ENCODE measurements at regions not wholly inside any gene's neighbourhood (a gene's known extent, or its start where the extent isn't known, plus 50 kb on each side); places are given as distances from the start of the nearest gene placed in this dataset.

DNA sequence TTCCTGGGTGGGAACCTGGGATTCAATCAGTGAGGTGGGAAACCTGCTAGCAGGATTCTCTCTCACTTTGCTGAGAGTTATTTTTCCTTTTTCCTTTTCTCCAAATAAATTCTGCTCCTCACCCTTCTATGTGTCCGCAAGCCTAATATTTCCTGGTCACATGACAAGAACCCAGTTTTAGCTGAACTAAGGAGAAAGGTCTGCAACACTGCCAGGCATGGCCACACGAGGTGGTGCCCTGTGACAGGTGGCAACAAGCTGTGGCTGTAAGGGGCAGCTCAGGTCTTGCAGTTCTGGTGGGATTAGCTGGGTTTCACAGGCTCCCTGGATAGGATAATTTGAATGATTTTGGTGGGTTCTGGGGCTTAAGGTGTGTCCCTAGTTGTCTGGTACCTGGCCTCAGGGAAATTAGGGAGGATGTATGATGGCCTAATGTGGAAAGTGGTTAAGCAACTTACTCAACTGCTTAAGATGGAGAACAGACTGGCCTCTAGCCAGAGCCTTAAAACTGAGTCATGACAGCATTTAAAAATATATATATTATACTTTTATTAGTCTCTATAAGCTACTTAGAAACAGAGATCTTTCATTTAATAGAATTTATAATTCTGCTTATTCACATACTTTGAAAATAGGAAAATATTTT, 215.0 kb downstream of the IL15 start:
- Histone ChIP-seq H3F3A (ENCODE audit: insufficient read depth, low read length, poor library complexity, severe bottlenecking) (no peaks in the 10 kb centered on the region), H3K4me3 (ENCODE audit: low read length) (no peak overlapping the region), H2AFZ (ENCODE audit: low read depth, low read length) (no peak overlapping the region), H4K20me1 (ENCODE audit: insufficient read depth) (no peaks in the 10 kb centered on the region), H3K9me3 (ENCODE audit: low read length) (no peaks in the 10 kb centered on the region), H3K9ac (ENCODE audit: low read length) (no peak overlapping the region), H3K4me2 (ENCODE audit: low read length) (no peak overlapping the region), H3K9me2 (ENCODE audit: insufficient read depth, low read length) (no peaks in the 10 kb centered on the region), H3K36me3 (ENCODE audit: insufficient read depth, low read length) (no peaks in the 10 kb centered on the region), H3K27ac (ENCODE audit: low read length) (no peak overlapping the region), H3K79me2 (replicated peaks; ENCODE audit: insufficient read depth, low read length) (no peaks in the 10 kb centered on the region), H3K27me3 (ENCODE audit: insufficient read depth, low read depth, low read length) (no peaks in the 10 kb centered on the region)
- TF ChIP-seq RAD21 (conservative IDR thresholded peaks at IDR 0.05) (no peak), MXI1 (conservative IDR thresholded peaks at IDR 0.05; ENCODE audit: poor library complexity, severe bottlenecking) (no peak), POLR2AphosphoS5 (IDR thresholded peaks at IDR 0.05) (no peak), EP300 (conservative IDR thresholded peaks at IDR 0.05; ENCODE audit: poor library complexity, severe bottlenecking) (no peak), SMC3 (conservative IDR thresholded peaks at IDR 0.05; ENCODE audit: poor library complexity) (no peak), EZH2 (IDR thresholded peaks at IDR 0.05; ENCODE audit: borderline replicate concordance, insufficient read depth, low read length, poor library complexity, severe bottlenecking) (no peak), TAF1 (IDR thresholded peaks at IDR 0.05; ENCODE audit: low read depth) (no peak)
- TF ChIP-seq, protein P1, sequence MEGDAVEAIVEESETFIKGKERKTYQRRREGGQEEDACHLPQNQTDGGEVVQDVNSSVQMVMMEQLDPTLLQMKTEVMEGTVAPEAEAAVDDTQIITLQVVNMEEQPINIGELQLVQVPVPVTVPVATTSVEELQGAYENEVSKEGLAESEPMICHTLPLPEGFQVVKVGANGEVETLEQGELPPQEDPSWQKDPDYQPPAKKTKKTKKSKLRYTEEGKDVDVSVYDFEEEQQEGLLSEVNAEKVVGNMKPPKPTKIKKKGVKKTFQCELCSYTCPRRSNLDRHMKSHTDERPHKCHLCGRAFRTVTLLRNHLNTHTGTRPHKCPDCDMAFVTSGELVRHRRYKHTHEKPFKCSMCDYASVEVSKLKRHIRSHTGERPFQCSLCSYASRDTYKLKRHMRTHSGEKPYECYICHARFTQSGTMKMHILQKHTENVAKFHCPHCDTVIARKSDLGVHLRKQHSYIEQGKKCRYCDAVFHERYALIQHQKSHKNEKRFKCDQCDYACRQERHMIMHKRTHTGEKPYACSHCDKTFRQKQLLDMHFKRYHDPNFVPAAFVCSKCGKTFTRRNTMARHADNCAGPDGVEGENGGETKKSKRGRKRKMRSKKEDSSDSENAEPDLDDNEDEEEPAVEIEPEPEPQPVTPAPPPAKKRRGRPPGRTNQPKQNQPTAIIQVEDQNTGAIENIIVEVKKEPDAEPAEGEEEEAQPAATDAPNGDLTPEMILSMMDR (IDR thresholded peaks at IDR 0.05; ENCODE audit: poor library complexity, severe bottlenecking), result no peak
- TF ChIP-seq, protein P2, sequence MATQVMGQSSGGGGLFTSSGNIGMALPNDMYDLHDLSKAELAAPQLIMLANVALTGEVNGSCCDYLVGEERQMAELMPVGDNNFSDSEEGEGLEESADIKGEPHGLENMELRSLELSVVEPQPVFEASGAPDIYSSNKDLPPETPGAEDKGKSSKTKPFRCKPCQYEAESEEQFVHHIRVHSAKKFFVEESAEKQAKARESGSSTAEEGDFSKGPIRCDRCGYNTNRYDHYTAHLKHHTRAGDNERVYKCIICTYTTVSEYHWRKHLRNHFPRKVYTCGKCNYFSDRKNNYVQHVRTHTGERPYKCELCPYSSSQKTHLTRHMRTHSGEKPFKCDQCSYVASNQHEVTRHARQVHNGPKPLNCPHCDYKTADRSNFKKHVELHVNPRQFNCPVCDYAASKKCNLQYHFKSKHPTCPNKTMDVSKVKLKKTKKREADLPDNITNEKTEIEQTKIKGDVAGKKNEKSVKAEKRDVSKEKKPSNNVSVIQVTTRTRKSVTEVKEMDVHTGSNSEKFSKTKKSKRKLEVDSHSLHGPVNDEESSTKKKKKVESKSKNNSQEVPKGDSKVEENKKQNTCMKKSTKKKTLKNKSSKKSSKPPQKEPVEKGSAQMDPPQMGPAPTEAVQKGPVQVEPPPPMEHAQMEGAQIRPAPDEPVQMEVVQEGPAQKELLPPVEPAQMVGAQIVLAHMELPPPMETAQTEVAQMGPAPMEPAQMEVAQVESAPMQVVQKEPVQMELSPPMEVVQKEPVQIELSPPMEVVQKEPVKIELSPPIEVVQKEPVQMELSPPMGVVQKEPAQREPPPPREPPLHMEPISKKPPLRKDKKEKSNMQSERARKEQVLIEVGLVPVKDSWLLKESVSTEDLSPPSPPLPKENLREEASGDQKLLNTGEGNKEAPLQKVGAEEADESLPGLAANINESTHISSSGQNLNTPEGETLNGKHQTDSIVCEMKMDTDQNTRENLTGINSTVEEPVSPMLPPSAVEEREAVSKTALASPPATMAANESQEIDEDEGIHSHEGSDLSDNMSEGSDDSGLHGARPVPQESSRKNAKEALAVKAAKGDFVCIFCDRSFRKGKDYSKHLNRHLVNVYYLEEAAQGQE (IDR thresholded peaks at IDR 0.05; ENCODE audit: borderline replicate concordance), result no peak

DNA sequence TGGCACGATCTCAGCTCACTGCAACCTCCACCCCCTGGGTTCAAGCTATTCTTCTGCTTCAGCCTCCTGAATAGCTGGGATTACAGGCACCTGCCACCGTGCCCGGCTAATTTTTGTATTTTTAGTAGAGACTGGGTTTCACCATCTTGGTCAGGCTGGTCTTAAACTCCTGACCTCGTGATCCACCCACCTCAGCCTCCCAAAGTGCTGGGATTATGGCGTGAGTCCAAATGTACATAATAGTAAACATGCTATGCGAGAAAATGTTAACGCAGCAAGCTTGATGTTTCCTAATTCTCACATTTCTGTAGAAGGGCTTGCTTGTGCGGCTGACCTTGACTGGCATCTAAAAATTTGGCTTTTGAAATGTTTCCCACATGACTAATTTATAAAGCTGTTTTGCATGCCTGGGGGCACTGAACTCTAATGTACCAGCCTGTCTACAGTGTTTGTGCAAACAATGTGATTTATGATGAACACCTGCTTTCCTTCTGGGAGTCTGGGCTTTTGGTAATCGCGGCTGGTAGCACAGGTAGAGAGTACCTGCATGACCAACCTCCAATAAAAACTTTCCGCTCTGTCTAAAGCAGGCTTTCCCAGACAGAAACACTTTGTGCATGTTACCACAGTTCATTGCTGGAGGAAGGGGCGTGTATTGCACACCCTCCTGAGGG, 216.8 kb downstream of the IL15 start:
- TF ChIP-seq, protein P1 (IDR thresholded peaks at IDR 0.05; ENCODE audit: poor library complexity, severe bottlenecking), result no peak
- TF ChIP-seq RAD21 (conservative IDR thresholded peaks at IDR 0.05), result no peak
- no peak for TF ChIP-seq EP300 (conservative IDR thresholded peaks at IDR 0.05; ENCODE audit: poor library complexity, severe bottlenecking)
- TF ChIP-seq TAF1 (IDR thresholded peaks at IDR 0.05; ENCODE audit: low read depth), result no peak
- no peak for TF ChIP-seq POLR2AphosphoS5 (IDR thresholded peaks at IDR 0.05)
- TF ChIP-seq SMC3 (conservative IDR thresholded peaks at IDR 0.05; ENCODE audit: poor library complexity), result no peak
- no peak for TF ChIP-seq MXI1 (conservative IDR thresholded peaks at IDR 0.05; ENCODE audit: poor library complexity, severe bottlenecking)
- no peak for TF ChIP-seq EZH2 (IDR thresholded peaks at IDR 0.05; ENCODE audit: borderline replicate concordance, insufficient read depth, low read length, poor library complexity, severe bottlenecking)
- TF ChIP-seq, protein P2 (IDR thresholded peaks at IDR 0.05; ENCODE audit: borderline replicate concordance), result no peak
- no peak overlapping the region for H3K4me2 ChIP-seq (ENCODE audit: low read length)
- no peak overlapping the region for H3K4me3 ChIP-seq (ENCODE audit: low read length)
- H3K36me3 ChIP-seq (ENCODE audit: insufficient read depth, low read length), result no peaks in the 10 kb centered on the region
- no peak overlapping the region for H2AFZ ChIP-seq (ENCODE audit: low read depth, low read length)
- H3K79me2 ChIP-seq (replicated peaks; ENCODE audit: insufficient read depth, low read length), result no peaks in the 10 kb centered on the region
- H3K9me3 ChIP-seq (ENCODE audit: low read length), result no peaks in the 10 kb centered on the region
- H3F3A ChIP-seq (ENCODE audit: insufficient read depth, low read length, poor library complexity, severe bottlenecking), result no peaks in the 10 kb centered on the region
- no peaks in the 10 kb centered on the region for H3K9me2 ChIP-seq (ENCODE audit: insufficient read depth, low read length)
- H3K27me3 ChIP-seq (ENCODE audit: insufficient read depth, low read depth, low read length), result no peaks in the 10 kb centered on the region
- H3K27ac ChIP-seq (ENCODE audit: low read length), result no peak overlapping the region
- H4K20me1 ChIP-seq (ENCODE audit: insufficient read depth), result no peaks in the 10 kb centered on the region
- no peak overlapping the region for H3K9ac ChIP-seq (ENCODE audit: low read length)

Measured in neural cell (in vitro differentiated cells).